Stimulated activated CD4-positive, alpha-beta T cell treated with anti-CD3 and anti-CD28 coated beads, Interleukin-2, amount 100 ng/mL, for 48 hours (primary cell): ENCODE measurements at regions not wholly inside any gene's neighbourhood (a gene's known extent, or its start where the extent isn't known, plus 50 kb on each side); places are given as distances from the start of the nearest gene placed in this dataset.

Experiments used
- DNase-seq, 2 donors: peaks; one replicate each; pipeline ENCODE4 v3.0.0-alpha.2; 2020

- DNase-seq: no peak
These were observed 1963.8 kb upstream of the CELF4 start for GRCh38 chr18:39529358-39529757.

GRCh38 chr18:39527465-39527864 is 1961.9 kb upstream of the CELF4 start:
- no peak for DNase-seq

GRCh38 chr18:39524370-39524769 is 1958.8 kb upstream of the CELF4 start:
- no peak for DNase-seq

- DNase-seq: no peak
These were observed 1957.7 kb upstream of the CELF4 start for GRCh38 chr18:39523281-39523680.

- DNase-seq: no peak
These were observed 1955.6 kb upstream of the CELF4 start for GRCh38 chr18:39521164-39521563.

- no peak for DNase-seq
These were observed 1954.1 kb upstream of the CELF4 start for GRCh38 chr18:39519741-39520140.

- no peak for DNase-seq
These were observed 1949.7 kb upstream of the CELF4 start for GRCh38 chr18:39515299-39515698.

- no peak for DNase-seq
These were observed 1947.6 kb upstream of the CELF4 start for GRCh38 chr18:39513186-39513585.

GRCh38 chr18:39506581-39507330 is 1941.2 kb upstream of the CELF4 start:
- DNase-seq: no peak

GRCh38 chr18:39500306-39500705 is 1934.7 kb upstream of the CELF4 start:
- DNase-seq: no peak

GRCh38 chr18:39497821-39498220 is 1932.2 kb upstream of the CELF4 start:
- DNase-seq: no peak

GRCh38 chr18:39496986-39497385 is 1931.4 kb upstream of the CELF4 start:
- DNase-seq: no peak

- no peak for DNase-seq
These were observed 1928.8 kb upstream of the CELF4 start for GRCh38 chr18:39494211-39494896.

- DNase-seq: no peak
These were observed 1925.8 kb upstream of the CELF4 start for GRCh38 chr18:39491408-39491807.

- no peak for DNase-seq
These were observed 1923.8 kb upstream of the CELF4 start for GRCh38 chr18:39489431-39489830.

GRCh38 chr18:39487932-39488331 is 1922.3 kb upstream of the CELF4 start:
- no peak for DNase-seq

- DNase-seq: no peak
These were observed 1920.7 kb upstream of the CELF4 start for GRCh38 chr18:39486268-39486667.

GRCh38 chr18:39485696-39486095 is 1920.1 kb upstream of the CELF4 start:
- no peak for DNase-seq

GRCh38 chr18:39481281-39481680 is 1915.7 kb upstream of the CELF4 start:
- no peak for DNase-seq

- DNase-seq: no peak
These were observed 1915.0 kb upstream of the CELF4 start for GRCh38 chr18:39480494-39481195.

- DNase-seq: no peak
These were observed 1898.4 kb upstream of the CELF4 start for GRCh38 chr18:39464006-39464405.

GRCh38 chr18:39462436-39462835 is 1896.8 kb upstream of the CELF4 start:
- DNase-seq: no peak

- no peak for DNase-seq
These were observed 1894.5 kb upstream of the CELF4 start for GRCh38 chr18:39460136-39460535.

- DNase-seq: no peak
These were observed 1889.7 kb upstream of the CELF4 start for GRCh38 chr18:39455285-39455684.
